Caco-2 (cell line): ENCODE measurements at regions not wholly inside any gene's neighbourhood (a gene's known extent, or its start where the extent isn't known, plus 50 kb on each side); places are given as distances from the start of the nearest gene placed in this dataset.

Experiments
- BruUV-seq: library from RNA; stranded (reverse); fragments of 400-500 nt; replicated peaks from 2 replicates; lab custom pipeline; 2021; lab: Mats Ljungman, UMichigan
- CTCF ChIA-PET: fragments of 300-600 bp; sonication (Branson Sonifier 250); formaldehyde crosslinking; loops from one replicate; lab custom pipeline; 2022; ENCODE audit warnings: antibody characterized with exemption; lab: Charles Lee
- POLR2A ChIA-PET: fragments of 300-600 bp; sonication (Branson Sonifier 250); formaldehyde crosslinking; loops from one replicate; lab custom pipeline; 2022; ENCODE audit warnings: antibody characterized with exemption; lab: Charles Lee
- DNase-seq, 2 experiments: peaks; one replicate each; pipeline versions ENCODE4 v3.0.0 to v3.0.0-alpha.2; 2020 to 2022
- H3K27me3 ChIP-seq: replicated peaks from 2 replicates; pipeline ENCODE4 v1.6.0; 2011; ENCODE audit warnings: low read length; ENCODE audit not compliant: control insufficient read depth, insufficient read depth
- H3K36me3 ChIP-seq: 2 replicates; pipeline ENCODE4 v1.5.1; 2011; ENCODE audit warnings: low read length; ENCODE audit not compliant: control insufficient read depth, insufficient read depth
- H3K4me1 ChIP-seq: fragments of 250-450 bp; sonication (Bioruptor Pico); 2 replicates; pipeline ENCODE4 v1.5.1; 2020; ENCODE audit warnings: mild to moderate bottlenecking
- H3K4me3 ChIP-seq: 2 replicates; pipeline ENCODE4 v1.5.1; 2011; ENCODE audit warnings: low read depth, mild to moderate bottlenecking, control low read depth, low read length
- H3K9me3 ChIP-seq: fragments of 250-450 bp; sonication (Bioruptor Pico); 2 replicates; pipeline ENCODE4 v1.5.1; 2020; ENCODE audit warnings: mild to moderate bottlenecking, moderate library complexity
- H3K27ac Mint-ChIP-seq: one replicate; pipeline ENCODE4 v1.8.0; 2022; ENCODE audit warnings: mixed read lengths; ENCODE audit not compliant: unreplicated experiment
- H3K27me3 Mint-ChIP-seq: one replicate; pipeline ENCODE4 v1.8.0; 2022; ENCODE audit warnings: mixed read lengths; ENCODE audit not compliant: insufficient read depth, unreplicated experiment
- H3K36me3 Mint-ChIP-seq: one replicate; pipeline ENCODE4 v1.8.0; 2022; ENCODE audit warnings: mild to moderate bottlenecking, mixed read lengths; ENCODE audit not compliant: insufficient read depth, unreplicated experiment
- H3K4me1 Mint-ChIP-seq: one replicate; pipeline ENCODE4 v1.8.0; 2022; ENCODE audit warnings: low read depth, mixed read lengths; ENCODE audit not compliant: unreplicated experiment
- H3K4me3 Mint-ChIP-seq: one replicate; pipeline ENCODE4 v1.8.0; 2022; ENCODE audit warnings: mild to moderate bottlenecking, moderate library complexity, mixed read lengths; ENCODE audit not compliant: unreplicated experiment
- H3K9me3 Mint-ChIP-seq: one replicate; pipeline ENCODE4 v1.8.0; 2022; ENCODE audit warnings: mixed read lengths; ENCODE audit not compliant: unreplicated experiment
- intact Hi-C: fragments of 100-400 bp; cut with micrococcal nuclease; formaldehyde crosslinking; loops from one replicate; pipeline ENCODE4 v1.10.0; 2022; ENCODE audit not compliant: unreplicated experiment
- TF ChIP-seq, protein P1 (sequence below), 2 experiments: fragments of 200-600 bp in 1 of 2; IDR thresholded peaks; 1 replicate in 1 of 2; 2 replicates in 1 of 2; pipeline versions ENCODE4 v1.5.1 to v1.8.0; 2011 to 2022; ENCODE audit warnings: antibody characterized with exemption in 1 of 2, control low read depth in 1 of 2, inconsistent platforms in 1 of 2, low read depth in 1 of 2, low read length in 1 of 2, mild to moderate bottlenecking in 1 of 2, moderate library complexity in 1 of 2; ENCODE audit not compliant: insufficient read depth in 1 of 2, severe bottlenecking in 1 of 2, unreplicated experiment in 1 of 2

DNA sequence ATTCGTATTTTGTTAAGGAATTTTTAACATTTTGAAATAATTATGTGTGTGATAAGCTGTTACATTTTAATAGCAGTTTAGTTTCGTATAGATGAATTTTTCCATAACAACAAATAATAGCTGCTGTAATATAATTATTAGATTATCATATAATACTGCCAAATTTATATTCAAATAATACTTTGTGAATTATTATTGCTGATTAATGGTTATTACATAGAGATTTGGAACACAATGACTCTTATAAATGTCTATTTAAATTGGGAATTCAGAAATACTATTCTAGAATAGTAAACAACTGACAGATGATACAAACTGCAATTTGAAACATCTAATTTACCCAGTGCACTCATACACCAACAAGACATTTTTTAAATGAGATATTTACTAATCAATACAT, 73.2 kb upstream of the NEK7 start:
- intact Hi-C loops = no loop called here
- peaks cover 9% of the 10 kb centered on the region for H3K9me3 Mint-ChIP-seq
- H3K9me3 ChIP-seq = no peaks in the 10 kb centered on the region
- H3K27ac Mint-ChIP-seq = no peak overlapping the region
- CTCF ChIA-PET = no interaction called here
- DNase-seq = no peak
- TF ChIP-seq, protein P1, sequence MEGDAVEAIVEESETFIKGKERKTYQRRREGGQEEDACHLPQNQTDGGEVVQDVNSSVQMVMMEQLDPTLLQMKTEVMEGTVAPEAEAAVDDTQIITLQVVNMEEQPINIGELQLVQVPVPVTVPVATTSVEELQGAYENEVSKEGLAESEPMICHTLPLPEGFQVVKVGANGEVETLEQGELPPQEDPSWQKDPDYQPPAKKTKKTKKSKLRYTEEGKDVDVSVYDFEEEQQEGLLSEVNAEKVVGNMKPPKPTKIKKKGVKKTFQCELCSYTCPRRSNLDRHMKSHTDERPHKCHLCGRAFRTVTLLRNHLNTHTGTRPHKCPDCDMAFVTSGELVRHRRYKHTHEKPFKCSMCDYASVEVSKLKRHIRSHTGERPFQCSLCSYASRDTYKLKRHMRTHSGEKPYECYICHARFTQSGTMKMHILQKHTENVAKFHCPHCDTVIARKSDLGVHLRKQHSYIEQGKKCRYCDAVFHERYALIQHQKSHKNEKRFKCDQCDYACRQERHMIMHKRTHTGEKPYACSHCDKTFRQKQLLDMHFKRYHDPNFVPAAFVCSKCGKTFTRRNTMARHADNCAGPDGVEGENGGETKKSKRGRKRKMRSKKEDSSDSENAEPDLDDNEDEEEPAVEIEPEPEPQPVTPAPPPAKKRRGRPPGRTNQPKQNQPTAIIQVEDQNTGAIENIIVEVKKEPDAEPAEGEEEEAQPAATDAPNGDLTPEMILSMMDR (IDR thresholded peaks at IDR 0.05; ENCODE audit: insufficient read depth in 1 of 2, low read depth in 1 of 2, low read length in 1 of 2, severe bottlenecking in 1 of 2, unreplicated experiment in 1 of 2) = no peak
- peaks cover 22% of the 10 kb centered on the region for H3K4me1 ChIP-seq
- POLR2A ChIA-PET = no interaction called here
- H3K36me3 Mint-ChIP-seq = peaks cover 12% of the 10 kb centered on the region
- H3K27me3 ChIP-seq = no peaks in the 10 kb centered on the region
- H3K4me1 Mint-ChIP-seq = peaks cover 30% of the 10 kb centered on the region
- no peak overlapping the region for H3K4me3 Mint-ChIP-seq
- BruUV-seq = no TSS peak
- no peak overlapping the region for H3K4me3 ChIP-seq
- H3K27me3 Mint-ChIP-seq = no peaks in the 10 kb centered on the region
- no peaks in the 10 kb centered on the region for H3K36me3 ChIP-seq

DNA sequence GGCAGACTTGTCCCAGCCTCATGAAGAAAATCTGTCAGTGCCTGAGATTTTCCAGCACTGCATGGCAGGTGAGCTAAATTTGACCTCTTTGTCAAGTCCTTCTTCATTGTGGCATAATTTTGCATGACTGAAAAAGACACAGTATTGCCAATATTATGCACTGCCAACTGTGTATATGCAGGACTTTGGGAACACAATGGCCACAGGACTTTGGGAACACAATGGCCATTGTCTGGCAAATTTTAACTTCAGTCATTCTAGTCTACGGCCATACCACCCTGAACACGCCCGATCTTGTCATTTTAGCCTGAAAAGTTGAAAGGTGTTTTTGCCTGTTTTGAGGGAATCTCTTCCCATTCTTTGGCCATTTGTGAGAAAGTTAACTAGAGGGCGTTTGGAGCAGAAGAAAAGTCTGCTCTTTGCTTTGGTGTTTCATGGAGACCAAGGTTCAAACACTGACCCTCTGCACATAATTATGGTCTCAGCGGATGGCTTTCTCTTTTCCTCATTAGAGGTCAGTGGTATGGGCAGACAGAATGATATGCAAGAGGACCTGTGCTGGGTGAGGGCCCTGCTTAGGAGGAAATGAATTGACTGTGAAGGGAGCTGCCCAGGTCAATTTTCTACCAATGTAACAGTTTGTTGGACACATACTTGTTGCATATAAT, 72.4 kb upstream of the NEK7 start:
- Mint-ChIP-seq H3K36me3 (peaks cover 7% of the 10 kb centered on the region), H3K4me3 (no peak overlapping the region), H3K4me1 (peaks cover 28% of the 10 kb centered on the region), H3K27ac (no peak overlapping the region), H3K9me3 (peaks cover 9% of the 10 kb centered on the region), H3K27me3 (no peaks in the 10 kb centered on the region)
- Histone ChIP-seq H3K4me1 (peaks cover 16% of the 10 kb centered on the region), H3K4me3 (no peak overlapping the region), H3K27me3 (no peaks in the 10 kb centered on the region), H3K9me3 (no peaks in the 10 kb centered on the region), H3K36me3 (no peaks in the 10 kb centered on the region)
- POLR2A ChIA-PET = no interaction called here
- BruUV-seq = no TSS peak
- no peak for DNase-seq
- TF ChIP-seq, protein P1 (IDR thresholded peaks at IDR 0.05; ENCODE audit: insufficient read depth in 1 of 2, low read depth in 1 of 2, low read length in 1 of 2, severe bottlenecking in 1 of 2, unreplicated experiment in 1 of 2) = no peak
- intact Hi-C loops = no loop called here
- CTCF ChIA-PET = no interaction called here

DNA sequence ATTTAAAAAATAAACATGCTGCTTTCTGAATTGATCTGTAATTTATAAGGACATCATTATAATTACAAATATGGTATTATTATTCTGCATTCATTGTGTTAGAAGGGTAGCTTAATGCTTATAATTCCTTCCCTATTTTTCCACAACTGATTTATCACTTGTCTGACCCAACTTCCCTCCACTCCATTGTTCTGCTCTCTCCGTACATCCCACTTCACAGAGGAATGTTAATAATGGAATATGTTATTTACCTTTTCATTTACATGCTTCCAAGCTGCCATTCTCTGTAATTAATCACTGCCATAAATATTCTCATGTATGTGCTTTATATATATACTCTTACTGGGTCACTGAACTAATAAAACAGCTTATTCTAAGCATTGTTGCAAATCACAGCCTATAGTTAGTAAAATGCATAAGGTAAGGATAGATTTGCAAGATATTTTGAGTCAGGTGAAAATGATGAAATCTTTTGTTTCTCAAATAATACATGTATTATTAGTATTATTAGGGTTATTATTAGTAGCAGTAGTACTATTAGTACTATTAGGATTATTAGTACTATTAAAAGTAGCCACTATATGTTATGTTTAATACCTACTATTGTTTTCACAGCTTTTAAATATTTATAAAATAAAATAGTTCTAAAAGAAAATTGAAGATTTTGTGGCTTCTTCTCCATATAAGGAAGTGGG, 70.6 kb upstream of the NEK7 start:
- POLR2A ChIA-PET = no interaction called here
- H3K4me1 ChIP-seq = peaks cover 6% of the 10 kb centered on the region; the same call in 1 of the 2 replicates

More for the DNA sequence above, 70.6 kb upstream of the NEK7 start:
- CTCF ChIA-PET = no interaction called here
- TF ChIP-seq, protein P1 (IDR thresholded peaks at IDR 0.05; ENCODE audit: insufficient read depth in 1 of 2, low read depth in 1 of 2, low read length in 1 of 2, severe bottlenecking in 1 of 2, unreplicated experiment in 1 of 2) = no peak
- peaks cover 12% of the 10 kb centered on the region for H3K4me1 Mint-ChIP-seq
- H3K36me3 Mint-ChIP-seq = no peaks in the 10 kb centered on the region
- no peak for DNase-seq
- H3K27ac Mint-ChIP-seq = no peak overlapping the region
- H3K4me3 Mint-ChIP-seq = no peak overlapping the region
- Histone ChIP-seq H3K4me3 (no peak overlapping the region), H3K9me3 (no peaks in the 10 kb centered on the region), H3K36me3 (no peaks in the 10 kb centered on the region), H3K27me3 (no peaks in the 10 kb centered on the region)
- no peaks in the 10 kb centered on the region for H3K9me3 Mint-ChIP-seq
- intact Hi-C loops = no loop called here
- H3K27me3 Mint-ChIP-seq = no peaks in the 10 kb centered on the region
- BruUV-seq = no TSS peak
